IPS-18a (cell line): ENCODE measurements at regions not wholly inside any gene's neighbourhood (a gene's known extent, or its start where the extent isn't known, plus 50 kb on each side); places are given as distances from the start of the nearest gene placed in this dataset.

Experiments used
- H3K27ac ChIP-seq: one replicate; pipeline ENCODE4 v1.5.1; 2013; ENCODE audit warnings: low read length
- H3K27me3 ChIP-seq: one replicate; pipeline ENCODE4 v1.6.1; 2013; ENCODE audit warnings: mild to moderate bottlenecking, low read length; ENCODE audit not compliant: control insufficient read depth, insufficient read depth
- H3K36me3 ChIP-seq: one replicate; pipeline ENCODE4 v1.6.1; 2013; ENCODE audit warnings: low read depth, low read length; ENCODE audit not compliant: control insufficient read depth
- H3K4me1 ChIP-seq: one replicate; pipeline ENCODE4 v1.6.1; 2013; ENCODE audit warnings: low read depth, low read length; ENCODE audit not compliant: control insufficient read depth
- H3K4me3 ChIP-seq: one replicate; pipeline ENCODE4 v1.5.1; 2013; ENCODE audit warnings: low read length
- H3K9ac ChIP-seq: one replicate; pipeline ENCODE4 v1.6.1; 2013; ENCODE audit warnings: mild to moderate bottlenecking, low read length, moderate library complexity
- H3K9me3 ChIP-seq: one replicate; pipeline ENCODE4 v1.6.1; 2013; ENCODE audit warnings: low read depth, low read length; ENCODE audit not compliant: control insufficient read depth

DNA sequence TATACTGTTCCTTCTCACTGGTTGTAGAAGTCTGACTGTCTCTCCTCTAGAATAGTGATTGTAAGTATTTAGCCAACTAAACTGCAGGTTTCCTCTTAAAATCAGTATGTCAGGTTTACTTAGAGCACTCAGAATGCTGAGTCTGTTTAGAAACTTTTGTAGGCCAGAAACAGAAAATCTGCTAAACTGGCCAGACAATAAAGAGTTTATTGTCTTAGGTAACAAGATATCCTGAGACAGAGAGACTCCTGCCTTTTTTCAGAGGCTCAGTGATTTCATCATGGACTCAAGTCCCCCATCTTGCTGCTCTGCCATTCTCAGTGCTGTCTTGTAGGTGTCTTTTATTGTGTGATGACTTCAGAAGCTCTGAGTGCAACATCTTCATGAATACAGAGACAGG, 279.0 kb downstream of the MFSD1 start:
- Histone ChIP-seq H3K27ac (no peak overlapping the region), H3K9me3 (no peaks in the 10 kb centered on the region), H3K27me3 (no peaks in the 10 kb centered on the region), H3K4me1 (no peaks in the 10 kb centered on the region), H3K4me3 (no peak overlapping the region), H3K36me3 (no peaks in the 10 kb centered on the region), H3K9ac (no peak overlapping the region)

DNA sequence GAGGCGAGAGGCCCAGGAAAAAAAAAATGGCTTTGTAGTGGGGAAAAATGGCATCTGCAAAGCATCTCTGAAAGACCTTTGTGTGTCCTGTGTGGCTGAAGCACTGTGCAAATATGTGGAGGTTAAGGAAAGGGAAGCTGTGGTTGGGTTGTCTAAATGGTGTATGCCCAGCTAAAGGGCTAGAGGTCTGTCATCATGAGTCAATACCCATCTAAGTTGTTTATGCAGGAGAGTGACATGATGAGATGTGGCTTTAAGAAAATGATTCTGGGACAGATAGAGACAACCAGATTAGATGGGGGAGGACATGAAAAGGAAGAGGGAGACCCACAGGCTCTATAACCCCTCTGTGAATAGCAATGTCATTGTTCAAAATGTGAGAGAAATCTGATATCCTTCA, 280.7 kb downstream of the MFSD1 start:
- H3K27ac ChIP-seq = no peak overlapping the region

DNA sequence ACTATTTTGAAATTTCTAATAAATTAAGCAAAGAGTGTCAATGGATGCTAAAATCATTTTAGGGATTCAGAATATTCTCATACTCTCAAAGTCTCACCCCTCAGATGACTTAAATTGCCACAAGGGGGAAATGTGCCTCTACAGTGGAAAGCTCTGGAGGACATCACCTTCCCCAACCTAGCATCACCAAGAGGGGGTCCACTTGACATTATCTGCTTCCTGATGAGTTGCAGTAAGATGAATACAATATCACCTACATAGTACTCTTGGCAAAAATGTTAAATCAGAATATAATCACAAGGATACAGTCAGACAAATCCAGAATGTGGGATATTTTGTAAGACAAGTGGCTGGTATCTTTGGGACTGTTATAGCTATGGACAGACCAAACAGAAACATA, 290.1 kb downstream of the MFSD1 start:
- Histone ChIP-seq H3K9ac (no peak overlapping the region), H3K36me3 (no peaks in the 10 kb centered on the region), H3K4me3 (no peak overlapping the region), H3K27ac (no peak overlapping the region), H3K4me1 (no peaks in the 10 kb centered on the region), H3K9me3 (no peaks in the 10 kb centered on the region), H3K27me3 (no peaks in the 10 kb centered on the region)

More for the DNA sequence above, 280.7 kb downstream of the MFSD1 start:
- no peak overlapping the region for H3K9ac ChIP-seq
- H3K4me1 ChIP-seq = no peaks in the 10 kb centered on the region
- no peak overlapping the region for H3K4me3 ChIP-seq
- no peaks in the 10 kb centered on the region for H3K36me3 ChIP-seq
- no peaks in the 10 kb centered on the region for H3K9me3 ChIP-seq
- no peaks in the 10 kb centered on the region for H3K27me3 ChIP-seq

DNA sequence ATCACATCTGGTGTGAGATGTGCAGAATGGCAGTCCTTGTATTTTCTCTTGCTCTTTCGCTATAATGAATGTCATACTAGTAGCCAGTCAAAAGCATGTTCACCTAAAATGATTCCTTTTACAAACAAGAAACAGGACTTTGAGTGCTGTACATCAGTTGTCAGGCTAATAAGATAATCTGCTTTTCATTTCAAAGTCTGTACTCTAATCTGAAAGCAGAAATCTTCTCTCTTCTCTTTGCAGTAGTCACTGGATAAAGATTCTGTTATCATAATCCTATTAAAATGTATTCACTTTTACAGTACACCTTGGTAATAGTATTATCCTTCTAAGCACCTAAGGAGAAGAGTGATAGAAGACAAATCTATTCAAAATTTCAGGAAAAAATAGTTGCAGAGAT, 300.1 kb downstream of the MFSD1 start:
- Histone ChIP-seq H3K9me3 (no peaks in the 10 kb centered on the region), H3K27ac (no peak overlapping the region), H3K27me3 (no peaks in the 10 kb centered on the region), H3K36me3 (no peaks in the 10 kb centered on the region), H3K4me1 (peaks cover 5% of the 10 kb centered on the region), H3K4me3 (no peak overlapping the region), H3K9ac (no peak overlapping the region)

DNA sequence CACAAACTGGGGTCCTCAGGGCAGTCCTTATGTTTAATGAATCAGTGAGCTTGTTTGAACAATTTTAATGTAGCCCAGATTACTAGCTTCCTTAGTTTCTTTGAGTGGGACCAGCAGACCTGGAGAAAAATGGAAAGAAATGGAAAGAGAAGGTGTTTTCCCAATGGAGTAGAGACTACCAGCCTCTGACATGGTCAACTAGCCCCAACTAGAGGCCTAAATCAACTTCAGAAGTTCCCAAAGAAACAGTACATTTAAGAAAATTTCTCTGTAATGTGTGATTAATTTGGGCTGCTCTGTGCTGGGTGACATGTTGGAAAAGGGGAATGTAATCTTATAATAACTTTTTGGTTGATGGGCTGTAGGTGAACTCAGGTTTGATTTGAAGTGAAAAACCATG, 310.9 kb downstream of the MFSD1 start:
- Histone ChIP-seq H3K36me3 (no peaks in the 10 kb centered on the region), H3K4me1 (no peaks in the 10 kb centered on the region), H3K4me3 (no peak overlapping the region), H3K27ac (no peak overlapping the region), H3K27me3 (no peaks in the 10 kb centered on the region), H3K9me3 (no peaks in the 10 kb centered on the region), H3K9ac (no peak overlapping the region)

DNA sequence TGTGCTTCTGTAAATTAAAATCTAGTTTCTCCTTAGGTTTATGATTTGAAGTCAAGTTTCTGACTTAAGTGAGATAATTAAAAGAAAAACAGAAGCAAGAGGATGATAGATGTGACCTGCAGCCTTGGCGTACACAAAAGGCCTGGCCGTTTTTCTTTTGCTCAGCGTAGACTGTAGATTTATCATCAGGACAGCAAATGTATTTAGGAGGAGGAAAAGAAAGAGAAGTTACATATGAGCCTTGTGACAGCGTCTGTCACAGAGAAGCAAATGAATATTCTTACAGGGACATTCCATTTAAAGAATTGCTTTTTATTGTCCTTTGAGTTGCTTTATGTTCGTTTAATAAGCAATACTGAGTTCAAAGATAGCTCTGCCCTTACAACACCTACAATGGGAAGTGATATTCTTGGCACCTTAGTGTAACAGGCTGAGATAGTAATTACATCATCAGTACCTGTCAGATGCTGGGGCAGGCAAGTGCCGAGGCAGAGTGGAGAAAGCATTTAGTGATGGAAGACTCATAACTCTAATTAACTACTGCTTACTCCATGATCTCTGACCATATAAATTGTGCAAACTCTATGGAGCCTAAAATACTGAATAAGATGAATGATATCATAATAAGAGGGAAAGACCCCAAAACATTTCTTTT, 311.5 kb downstream of the MFSD1 start:
- H3K4me3 ChIP-seq = no peak overlapping the region
- no peaks in the 10 kb centered on the region for H3K9me3 ChIP-seq
- H3K9ac ChIP-seq = no peak overlapping the region
- H3K36me3 ChIP-seq = no peaks in the 10 kb centered on the region
- no peak overlapping the region for H3K27ac ChIP-seq
- H3K4me1 ChIP-seq = no peaks in the 10 kb centered on the region
- no peaks in the 10 kb centered on the region for H3K27me3 ChIP-seq

DNA sequence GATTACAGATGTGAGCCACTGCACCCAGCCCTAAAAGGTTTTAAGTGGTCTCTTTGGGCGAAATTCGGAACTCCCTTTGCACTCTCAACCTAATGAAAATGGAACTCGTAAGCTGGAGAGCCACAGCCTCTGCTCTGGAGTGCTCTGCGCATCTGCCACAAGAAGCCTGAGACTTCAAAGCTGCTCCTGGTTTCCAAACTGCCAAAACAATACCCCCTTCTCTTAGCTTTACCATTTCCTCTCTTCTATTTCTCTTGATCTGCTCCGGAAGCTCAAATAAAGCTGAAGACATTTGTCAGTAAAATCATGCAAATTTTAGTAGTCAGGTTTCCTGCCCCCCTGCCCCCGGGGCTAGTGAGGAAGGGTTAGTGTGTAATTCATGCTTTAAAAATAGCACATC, 312.7 kb downstream of the MFSD1 start:
- Histone ChIP-seq H3K4me3 (no peak overlapping the region), H3K4me1 (no peaks in the 10 kb centered on the region), H3K27ac (no peak overlapping the region), H3K27me3 (no peaks in the 10 kb centered on the region), H3K9me3 (no peaks in the 10 kb centered on the region), H3K9ac (no peak overlapping the region), H3K36me3 (no peaks in the 10 kb centered on the region)

DNA sequence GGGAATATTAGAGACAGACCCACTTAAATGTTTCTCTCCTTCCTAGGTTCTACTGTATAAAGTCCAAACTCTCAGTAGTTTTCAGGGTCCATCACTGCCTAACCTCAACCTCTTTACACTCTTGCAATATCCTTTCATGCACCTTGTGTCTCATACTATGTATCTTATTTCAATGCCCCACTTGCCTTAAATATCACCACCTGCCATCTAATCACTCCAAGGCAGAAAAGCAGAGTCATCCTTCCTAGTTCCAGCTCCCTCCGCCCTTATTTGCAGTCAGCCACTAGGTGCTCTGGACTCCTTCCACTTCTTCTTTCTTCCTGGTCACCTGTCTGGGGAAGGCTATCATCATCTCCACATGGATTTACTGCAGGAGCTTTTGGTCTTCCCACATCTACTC, 322.0 kb downstream of the MFSD1 start:
- H3K4me1 ChIP-seq = no peaks in the 10 kb centered on the region

DNA sequence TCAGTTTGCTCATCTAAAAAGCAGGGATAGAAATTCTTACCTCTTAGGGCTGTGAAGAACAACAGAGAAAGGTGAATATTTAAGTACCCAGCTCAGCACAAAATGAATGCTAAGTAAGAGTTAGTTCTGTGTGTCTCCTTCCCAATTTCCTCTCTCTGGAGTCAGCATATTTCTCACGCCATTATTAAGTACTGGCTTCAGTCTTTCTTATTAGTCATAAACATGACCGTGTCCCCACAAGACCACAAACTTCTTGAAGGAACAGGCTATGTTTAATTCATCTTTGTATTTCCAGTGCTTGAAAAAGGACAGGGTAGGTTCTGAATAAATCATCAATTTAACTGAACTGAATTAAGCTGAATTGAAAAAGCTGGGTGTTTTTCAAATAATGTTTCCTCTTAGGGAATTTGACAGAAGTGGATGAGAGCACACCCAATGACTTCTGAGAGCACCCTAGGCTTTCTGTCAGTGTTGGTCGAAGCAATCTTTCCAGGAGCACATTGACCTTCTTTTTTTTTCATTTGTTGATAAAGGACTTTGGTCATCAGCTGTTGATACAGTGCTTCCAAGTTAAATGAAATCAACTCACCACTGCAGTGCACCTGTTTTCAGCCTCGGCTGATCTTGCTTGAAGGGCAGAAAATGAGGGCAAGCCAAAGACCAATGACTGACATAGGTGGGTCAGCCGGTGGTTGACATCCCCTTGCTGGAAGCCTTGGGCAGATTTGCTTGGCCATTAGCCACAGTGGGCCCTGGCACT, 324.6 kb downstream of the MFSD1 start:
- Histone ChIP-seq H3K27ac (no peak overlapping the region), H3K9me3 (no peaks in the 10 kb centered on the region), H3K9ac (no peak overlapping the region), H3K4me1 (no peaks in the 10 kb centered on the region), H3K36me3 (no peaks in the 10 kb centered on the region), H3K4me3 (no peak overlapping the region), H3K27me3 (no peaks in the 10 kb centered on the region)

More for the DNA sequence above, 322.0 kb downstream of the MFSD1 start:
- H3K9me3 ChIP-seq = no peaks in the 10 kb centered on the region
- H3K27me3 ChIP-seq = no peaks in the 10 kb centered on the region
- no peaks in the 10 kb centered on the region for H3K36me3 ChIP-seq
- H3K4me3 ChIP-seq = no peak overlapping the region
- H3K9ac ChIP-seq = no peak overlapping the region
- no peak overlapping the region for H3K27ac ChIP-seq

DNA sequence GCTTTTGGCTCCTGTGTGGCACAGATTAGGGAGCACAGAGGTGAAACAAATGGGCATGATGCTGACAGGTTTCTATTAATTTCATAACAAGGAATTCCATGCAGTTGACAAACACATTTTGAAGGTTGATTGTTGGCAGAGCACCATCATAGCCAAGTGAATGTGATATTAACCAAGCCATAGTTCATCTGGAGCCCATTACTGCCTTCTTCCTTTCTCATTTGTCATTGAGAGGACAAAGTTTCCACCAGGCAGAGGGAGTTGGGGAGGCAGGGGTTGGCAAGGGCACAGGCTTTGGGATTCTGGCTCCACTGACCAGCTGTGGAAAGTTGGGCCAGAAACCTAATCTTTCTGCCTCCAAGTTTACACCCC, 325.2 kb downstream of the MFSD1 start:
- Histone ChIP-seq H3K4me3 (no peak overlapping the region), H3K27ac (no peak overlapping the region), H3K36me3 (no peaks in the 10 kb centered on the region), H3K9ac (no peak overlapping the region), H3K9me3 (no peaks in the 10 kb centered on the region), H3K27me3 (no peaks in the 10 kb centered on the region), H3K4me1 (no peaks in the 10 kb centered on the region)

DNA sequence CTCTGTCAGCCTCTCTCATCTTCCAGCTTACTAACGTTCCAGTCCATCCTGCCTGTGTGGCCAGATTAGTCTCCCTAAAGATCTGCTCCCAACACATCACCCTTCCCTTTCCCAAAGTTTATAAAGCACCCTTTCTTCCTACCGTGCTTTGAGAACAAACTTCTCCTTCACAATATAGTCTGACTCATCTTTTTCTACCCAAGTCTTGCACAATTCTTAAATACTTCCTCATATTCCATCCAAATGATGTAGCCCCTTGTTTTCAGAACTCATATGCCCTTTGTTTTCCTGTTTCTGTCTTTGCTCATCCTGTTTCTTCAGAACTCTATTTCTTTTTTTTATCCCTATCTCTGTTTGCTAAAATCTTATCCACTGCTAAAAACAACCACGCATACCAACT, 326.8 kb downstream of the MFSD1 start:
- Histone ChIP-seq H3K4me1 (no peaks in the 10 kb centered on the region), H3K4me3 (no peak overlapping the region), H3K9ac (no peak overlapping the region), H3K9me3 (no peaks in the 10 kb centered on the region), H3K27me3 (no peaks in the 10 kb centered on the region), H3K36me3 (no peaks in the 10 kb centered on the region), H3K27ac (no peak overlapping the region)

DNA sequence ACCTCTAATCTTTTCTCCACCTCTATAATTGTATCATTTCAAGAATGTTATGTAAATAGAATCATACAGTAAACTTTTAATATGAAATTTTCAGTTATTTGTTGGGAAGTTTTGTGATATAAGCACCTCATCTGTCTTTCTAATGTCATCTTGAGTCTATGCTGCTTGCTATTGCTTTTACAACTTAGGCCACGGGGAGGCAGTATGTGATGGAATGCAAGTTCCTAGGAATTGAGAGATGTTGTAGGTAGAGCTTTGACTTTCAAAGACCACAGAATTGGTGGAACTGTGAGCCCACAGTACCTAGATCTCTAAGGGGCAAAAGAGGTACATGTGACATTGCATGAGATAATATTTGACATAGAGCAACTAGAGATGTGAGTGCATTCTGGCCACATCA, 328.3 kb downstream of the MFSD1 start:
- Histone ChIP-seq H3K9me3 (no peaks in the 10 kb centered on the region), H3K27ac (no peak overlapping the region)

More for the DNA sequence above, 328.3 kb downstream of the MFSD1 start:
- Histone ChIP-seq H3K4me1 (no peaks in the 10 kb centered on the region), H3K9ac (no peak overlapping the region), H3K36me3 (no peaks in the 10 kb centered on the region), H3K4me3 (no peak overlapping the region), H3K27me3 (no peaks in the 10 kb centered on the region)
